OCI-LY1 (cell line): ENCODE measurements at regions not wholly inside any gene's neighbourhood (a gene's known extent, or its start where the extent isn't known, plus 50 kb on each side); places are given as distances from the start of the nearest gene placed in this dataset.

Source experiments
- H2AFZ ChIP-seq: fragments of 200-600 bp; sonication (generic), shearing (Covaris generic); 2 replicates; pipeline ENCODE4 v1.6.0; 2014; ENCODE audit warnings: antibody characterized with exemption, mild to moderate bottlenecking, low read length
- H3F3A ChIP-seq: fragments of 200-600 bp; sonication (generic), shearing (Covaris generic); 2 replicates; pipeline ENCODE4 v1.6.0; 2014; ENCODE audit warnings: mild to moderate bottlenecking, antibody characterized with exemption, low read length, moderate library complexity; ENCODE audit not compliant: insufficient read depth
- H3K27ac ChIP-seq: fragments of 200-600 bp; sonication (generic); 2 replicates; pipeline ENCODE4 v1.5.1; 2014; ENCODE audit warnings: low read length, mixed run types, mild to moderate bottlenecking, low read depth; ENCODE audit not compliant: poor library complexity, severe bottlenecking
- H3K27me3 ChIP-seq: fragments of 200-600 bp; sonication (generic); 2 replicates; pipeline ENCODE4 v1.6.0; 2014; ENCODE audit warnings: antibody characterized with exemption, mild to moderate bottlenecking, low read length, moderate library complexity; ENCODE audit not compliant: insufficient read depth
- H3K36me3 ChIP-seq: fragments of 200-600 bp; sonication (generic); 2 replicates; pipeline ENCODE4 v1.6.1; 2014; ENCODE audit warnings: mild to moderate bottlenecking, antibody characterized with exemption, low read length, moderate library complexity, mixed read lengths; ENCODE audit not compliant: insufficient read depth
- H3K4me1 ChIP-seq: fragments of 200-600 bp; sonication (generic); 2 replicates; pipeline ENCODE4 v1.5.1; 2014; ENCODE audit warnings: mild to moderate bottlenecking, low read length, moderate library complexity; ENCODE audit not compliant: insufficient read depth, severe bottlenecking
- H3K4me2 ChIP-seq: fragments of 200-600 bp; sonication (generic), shearing (Covaris generic); 2 replicates; pipeline ENCODE4 v1.6.1; 2014; ENCODE audit warnings: low read length
- H3K4me3 ChIP-seq: fragments of 200-600 bp; sonication (generic); 2 replicates; pipeline ENCODE4 v1.5.1; 2014; ENCODE audit warnings: low read length, low read depth, mild to moderate bottlenecking, mixed read lengths; ENCODE audit not compliant: poor library complexity, severe bottlenecking
- H3K79me2 ChIP-seq: fragments of 200-600 bp; shearing (Covaris generic); 2 replicates; pipeline ENCODE4 v1.6.1; 2016; ENCODE audit warnings: mixed run types, low read length, mixed read lengths; ENCODE audit not compliant: insufficient read depth
- H3K9ac ChIP-seq: fragments of 200-600 bp; sonication (generic), shearing (Covaris generic); 2 replicates; pipeline ENCODE4 v1.6.1; 2014; ENCODE audit warnings: mild to moderate bottlenecking, low read length, mixed read lengths
- H3K9me2 ChIP-seq: fragments of 200-600 bp; sonication (generic), shearing (Covaris generic); 2 replicates; pipeline ENCODE4 v1.6.1; 2014; ENCODE audit warnings: low read depth, mild to moderate bottlenecking, low read length, mixed read lengths
- H3K9me3 ChIP-seq: fragments of 200-600 bp; shearing (Covaris generic); 2 replicates; pipeline ENCODE4 v1.6.1; 2014; ENCODE audit warnings: low read length, mixed read lengths
- H4K20me1 ChIP-seq: fragments of 200-600 bp; sonication (generic), shearing (Covaris generic); 2 replicates; pipeline ENCODE4 v1.6.0; 2016; ENCODE audit warnings: mild to moderate bottlenecking, low read length; ENCODE audit not compliant: insufficient read depth
- EZH2 ChIP-seq: fragments of 200-600 bp; sonication (generic), shearing (Covaris generic); IDR thresholded peaks from 2 replicates; pipeline ENCODE4 v1.8.0; 2017; ENCODE audit warnings: borderline replicate concordance, mixed run types, mild to moderate bottlenecking, antibody characterized with exemption, low read length, moderate library complexity, mixed read lengths
- TF ChIP-seq, protein P1 (sequence below): fragments of 200-600 bp; sonication (generic), shearing (Covaris generic); IDR thresholded peaks from 2 replicates; pipeline ENCODE4 v1.5.1; 2017; ENCODE audit warnings: mild to moderate bottlenecking, antibody characterized with exemption, low read length, moderate library complexity, mixed read lengths

DNA sequence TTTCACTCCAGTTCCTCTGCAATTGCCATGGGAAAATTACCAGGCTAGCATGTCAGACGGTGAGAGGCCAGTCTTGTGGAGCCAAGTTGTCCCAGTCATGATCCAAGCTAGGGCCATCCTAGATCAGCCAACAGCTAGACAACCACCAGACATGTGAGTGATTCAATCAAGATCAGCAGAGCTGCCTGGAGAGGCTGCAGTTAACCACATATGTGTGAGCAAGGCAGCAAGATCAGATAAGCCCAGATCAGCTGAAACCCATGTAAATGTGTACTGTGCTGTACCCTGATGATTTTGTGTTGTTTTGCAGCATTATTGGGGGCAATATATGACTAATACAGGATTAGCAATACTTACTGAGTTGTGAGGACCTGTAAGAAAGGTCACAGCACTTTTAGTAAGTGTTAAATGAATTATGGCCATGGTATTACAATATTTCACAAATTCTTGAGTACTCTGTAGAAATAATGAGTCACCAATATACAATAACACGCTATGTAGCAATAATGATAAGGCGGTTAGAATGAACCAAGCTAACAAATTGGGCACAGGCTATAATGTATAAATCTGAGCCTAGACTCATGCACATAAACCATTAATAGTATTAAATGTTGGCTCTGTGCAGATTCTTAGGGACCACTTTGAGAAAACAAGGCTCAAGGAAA, 91.4 kb downstream of the SUDS3 start:
- H3K4me3 ChIP-seq = no peak overlapping the region
- no peaks in the 10 kb centered on the region for H3F3A ChIP-seq
- H2AFZ ChIP-seq = no peak overlapping the region
- no peaks in the 10 kb centered on the region for H4K20me1 ChIP-seq
- H3K79me2 ChIP-seq = no peaks in the 10 kb centered on the region
- H3K4me2 ChIP-seq = no peak overlapping the region
- H3K4me1 ChIP-seq = no peaks in the 10 kb centered on the region
- no peak overlapping the region for H3K9ac ChIP-seq
- no peaks in the 10 kb centered on the region for H3K36me3 ChIP-seq
- no peaks in the 10 kb centered on the region for H3K9me3 ChIP-seq
- H3K27me3 ChIP-seq = no peaks in the 10 kb centered on the region
- H3K27ac ChIP-seq = no peak overlapping the region
- TF ChIP-seq, protein P1, sequence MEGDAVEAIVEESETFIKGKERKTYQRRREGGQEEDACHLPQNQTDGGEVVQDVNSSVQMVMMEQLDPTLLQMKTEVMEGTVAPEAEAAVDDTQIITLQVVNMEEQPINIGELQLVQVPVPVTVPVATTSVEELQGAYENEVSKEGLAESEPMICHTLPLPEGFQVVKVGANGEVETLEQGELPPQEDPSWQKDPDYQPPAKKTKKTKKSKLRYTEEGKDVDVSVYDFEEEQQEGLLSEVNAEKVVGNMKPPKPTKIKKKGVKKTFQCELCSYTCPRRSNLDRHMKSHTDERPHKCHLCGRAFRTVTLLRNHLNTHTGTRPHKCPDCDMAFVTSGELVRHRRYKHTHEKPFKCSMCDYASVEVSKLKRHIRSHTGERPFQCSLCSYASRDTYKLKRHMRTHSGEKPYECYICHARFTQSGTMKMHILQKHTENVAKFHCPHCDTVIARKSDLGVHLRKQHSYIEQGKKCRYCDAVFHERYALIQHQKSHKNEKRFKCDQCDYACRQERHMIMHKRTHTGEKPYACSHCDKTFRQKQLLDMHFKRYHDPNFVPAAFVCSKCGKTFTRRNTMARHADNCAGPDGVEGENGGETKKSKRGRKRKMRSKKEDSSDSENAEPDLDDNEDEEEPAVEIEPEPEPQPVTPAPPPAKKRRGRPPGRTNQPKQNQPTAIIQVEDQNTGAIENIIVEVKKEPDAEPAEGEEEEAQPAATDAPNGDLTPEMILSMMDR = no peak
- TF ChIP-seq EZH2 = no peak
- H3K9me2 ChIP-seq = no peaks in the 10 kb centered on the region

DNA sequence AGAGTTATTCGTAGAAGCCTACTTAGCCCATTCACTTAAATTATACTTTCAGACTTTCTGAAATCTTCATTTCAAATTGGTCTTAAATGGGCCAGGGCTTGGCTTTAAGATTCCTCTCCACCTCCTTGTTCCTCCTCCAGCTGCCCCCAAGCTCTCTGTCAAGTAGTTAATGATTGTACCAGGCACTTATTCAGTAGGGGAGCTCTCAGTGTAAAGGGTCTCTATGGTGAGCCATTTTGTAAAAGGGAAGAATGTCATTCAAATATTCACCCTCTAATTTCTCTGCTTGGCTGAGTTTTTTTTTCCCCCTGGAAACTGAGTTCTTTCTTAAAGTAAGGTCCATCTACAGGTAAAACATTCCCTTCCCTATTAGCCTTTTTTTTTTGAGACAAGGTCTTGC, 96.6 kb downstream of the SUDS3 start:
- H3K27ac ChIP-seq = no peak overlapping the region

DNA sequence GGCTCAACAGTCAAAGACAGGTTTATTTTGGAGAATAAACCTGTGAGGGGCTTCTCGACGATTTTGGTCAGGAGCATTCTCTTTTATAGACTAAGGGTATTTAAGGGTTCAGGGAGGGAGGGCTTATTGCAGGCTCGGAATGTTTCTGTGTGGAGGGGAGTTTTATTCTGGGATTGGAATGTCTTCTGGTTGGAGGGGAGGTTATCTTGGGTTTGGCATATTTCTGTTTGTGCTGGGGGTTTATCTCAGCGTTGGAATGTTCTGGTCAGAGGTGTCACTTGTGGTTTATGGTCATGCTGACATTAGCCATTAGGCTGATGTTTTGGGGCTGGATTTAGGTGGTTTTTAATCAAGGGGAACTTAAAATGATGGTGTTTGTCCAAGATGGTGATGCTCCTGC, 103.9 kb downstream of the SUDS3 start:
- H2AFZ ChIP-seq = no peak overlapping the region
- TF ChIP-seq EZH2 = no peak
- TF ChIP-seq, protein P1 = no peak

More for the DNA sequence above, 96.6 kb downstream of the SUDS3 start:
- H3K27me3 ChIP-seq = no peaks in the 10 kb centered on the region
- H3K79me2 ChIP-seq = no peaks in the 10 kb centered on the region
- no peaks in the 10 kb centered on the region for H3K9me2 ChIP-seq
- H3K9me3 ChIP-seq = no peaks in the 10 kb centered on the region
- H2AFZ ChIP-seq = no peak overlapping the region
- no peak for TF ChIP-seq EZH2
- TF ChIP-seq, protein P1 = no peak
- H3F3A ChIP-seq = no peaks in the 10 kb centered on the region
- no peaks in the 10 kb centered on the region for H3K36me3 ChIP-seq
- no peak overlapping the region for H3K4me2 ChIP-seq
- H3K9ac ChIP-seq = no peak overlapping the region
- H3K4me3 ChIP-seq = no peak overlapping the region
- no peaks in the 10 kb centered on the region for H4K20me1 ChIP-seq
- no peaks in the 10 kb centered on the region for H3K4me1 ChIP-seq

More for the DNA sequence above, 103.9 kb downstream of the SUDS3 start:
- Histone ChIP-seq H3F3A (no peaks in the 10 kb centered on the region), H3K9me2 (no peaks in the 10 kb centered on the region), H3K79me2 (no peaks in the 10 kb centered on the region), H3K27ac (no peak overlapping the region), H3K4me2 (no peak overlapping the region), H4K20me1 (no peaks in the 10 kb centered on the region), H3K9me3 (no peaks in the 10 kb centered on the region), H3K4me3 (no peak overlapping the region), H3K36me3 (no peaks in the 10 kb centered on the region), H3K27me3 (no peaks in the 10 kb centered on the region), H3K4me1 (no peaks in the 10 kb centered on the region), H3K9ac (no peak overlapping the region)
